Testis (tissue), 2 donors: ENCODE measurements at regions not wholly inside any gene's neighbourhood (a gene's known extent, or its start where the extent isn't known, plus 50 kb on each side); places are given as distances from the start of the nearest gene placed in this dataset.

Source experiments
- DNase-seq: peaks from one replicate; pipeline ENCODE4 v3.0.0-alpha.2; 2019
- H3K27ac ChIP-seq, 2 donors: fragments of 200-600 bp; sonication (generic); one replicate each; pipeline ENCODE4 v1.5.1; 2019
- H3K27me3 ChIP-seq: fragments of 200-600 bp; sonication (generic); one replicate; pipeline ENCODE4 v1.5.1; 2019
- H3K36me3 ChIP-seq: fragments of 200-600 bp; sonication (generic); one replicate; pipeline ENCODE4 v1.5.1; 2017; ENCODE audit warnings: low read depth; ENCODE audit errors: missing control alignments
- H3K4me1 ChIP-seq: fragments of 200-600 bp; sonication (generic); one replicate; pipeline ENCODE4 v1.5.1; 2019
- H3K4me3 ChIP-seq, 2 donors: fragments of 200-600 bp; sonication (generic); one replicate each; pipeline ENCODE4 v1.5.1; 2017 to 2019
- H3K9me3 ChIP-seq: fragments of 200-600 bp; sonication (generic); one replicate; pipeline ENCODE4 v1.5.1; 2017
- POLR2A ChIP-seq: fragments of 450-650 bp; IDR thresholded peaks from one replicate; pipeline ENCODE4 v1.6.1; 2017; ENCODE audit warnings: antibody characterized with exemption, mild to moderate bottlenecking, moderate library complexity
- WGBS, 2 donors: methylation state at CpG; one replicate each; pipeline ENCODE4 v1.1.5; 2018; 5-methylcytosine and 5-hydroxymethylcytosine counted together
- intact Hi-C: fragments of 100-400 bp; cut with DNase I; formaldehyde crosslinking; loops from one replicate; pipeline ENCODE4 v1.15.1; 2023; ENCODE audit warnings: low total_unique reads
- TF ChIP-seq, protein P1 (sequence below), 3 experiments: fragments of 450-650 bp in 2 of 3; fragments of 200-600 bp in 1 of 3; sonication (generic) in 1 of 3; IDR thresholded peaks; one replicate each; pipeline ENCODE4 v1.5.1; 2016 to 2019; ENCODE audit warnings: antibody characterized with exemption in 3 of 3, mild to moderate bottlenecking in 2 of 3, moderate library complexity in 1 of 3

- TF ChIP-seq, protein P1, sequence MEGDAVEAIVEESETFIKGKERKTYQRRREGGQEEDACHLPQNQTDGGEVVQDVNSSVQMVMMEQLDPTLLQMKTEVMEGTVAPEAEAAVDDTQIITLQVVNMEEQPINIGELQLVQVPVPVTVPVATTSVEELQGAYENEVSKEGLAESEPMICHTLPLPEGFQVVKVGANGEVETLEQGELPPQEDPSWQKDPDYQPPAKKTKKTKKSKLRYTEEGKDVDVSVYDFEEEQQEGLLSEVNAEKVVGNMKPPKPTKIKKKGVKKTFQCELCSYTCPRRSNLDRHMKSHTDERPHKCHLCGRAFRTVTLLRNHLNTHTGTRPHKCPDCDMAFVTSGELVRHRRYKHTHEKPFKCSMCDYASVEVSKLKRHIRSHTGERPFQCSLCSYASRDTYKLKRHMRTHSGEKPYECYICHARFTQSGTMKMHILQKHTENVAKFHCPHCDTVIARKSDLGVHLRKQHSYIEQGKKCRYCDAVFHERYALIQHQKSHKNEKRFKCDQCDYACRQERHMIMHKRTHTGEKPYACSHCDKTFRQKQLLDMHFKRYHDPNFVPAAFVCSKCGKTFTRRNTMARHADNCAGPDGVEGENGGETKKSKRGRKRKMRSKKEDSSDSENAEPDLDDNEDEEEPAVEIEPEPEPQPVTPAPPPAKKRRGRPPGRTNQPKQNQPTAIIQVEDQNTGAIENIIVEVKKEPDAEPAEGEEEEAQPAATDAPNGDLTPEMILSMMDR (IDR thresholded peaks at IDR 0.05): peak in 1 of 3 experiments; percentile 35
- TF ChIP-seq POLR2A: no peak
- intact Hi-C loops: no loop called here
- Histone ChIP-seq H3K9me3 (no peaks in the 10 kb centered on the region), H3K27ac (no peak overlapping the region), H3K27me3 (no peaks in the 10 kb centered on the region), H3K36me3 (no peaks in the 10 kb centered on the region), H3K4me3 (no peak overlapping the region), H3K4me1 (no peaks in the 10 kb centered on the region)
- peak; percentile 28 for DNase-seq
- WGBS, 2 donors: 47 to 57% methylated on average over 3 of the region's 3 CpGs
These were observed 64.1 kb downstream of the ZNF641 start for GRCh38 chr12:48286665-48287064.

DNA sequence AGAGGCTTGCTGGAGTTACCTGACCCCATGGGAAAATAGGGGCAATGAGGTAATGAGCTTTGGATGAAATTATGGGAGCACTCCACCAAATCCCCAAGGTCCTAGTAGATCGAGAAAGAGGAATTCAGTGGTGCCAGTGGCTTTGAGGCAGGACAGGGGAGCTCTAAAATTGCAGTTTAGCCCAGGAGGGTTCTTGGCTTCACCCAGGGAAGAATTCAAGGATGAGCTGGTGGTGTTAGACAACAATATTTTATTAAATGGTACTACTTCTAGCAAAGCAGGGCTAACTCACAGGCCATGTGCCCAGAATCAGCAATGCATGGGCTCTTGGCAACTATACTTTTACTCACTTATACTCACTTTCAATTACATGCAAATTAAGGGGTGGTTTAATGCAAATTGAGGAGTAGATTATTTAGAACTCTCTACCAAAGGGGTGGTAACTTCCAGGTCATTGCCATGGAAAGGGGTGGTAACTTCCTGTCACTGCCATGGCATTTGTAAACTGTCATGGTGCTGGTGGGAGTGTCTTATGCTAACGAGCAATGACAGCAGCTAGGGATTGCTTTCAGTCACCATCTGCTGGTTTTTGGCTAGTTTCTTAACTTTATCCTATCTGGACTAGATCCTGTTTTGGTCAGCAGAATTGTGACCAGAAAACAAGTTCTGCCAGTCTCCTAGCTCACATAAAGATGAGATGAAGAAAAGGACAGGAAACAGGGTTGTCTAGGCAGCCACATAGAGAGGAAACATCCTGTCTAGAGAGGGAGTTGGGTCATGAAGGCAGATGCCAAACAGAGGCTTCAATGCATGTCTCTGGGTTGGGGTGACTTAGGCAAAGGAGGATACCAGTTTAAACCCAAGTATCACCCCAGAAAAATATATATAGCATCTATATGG lies 64.7 kb downstream of the ZNF641 start:
- Histone ChIP-seq H3K4me1 (no peaks in the 10 kb centered on the region), H3K4me3 (no peak overlapping the region), H3K9me3 (no peaks in the 10 kb centered on the region), H3K36me3 (no peaks in the 10 kb centered on the region), H3K27ac (no peak overlapping the region), H3K27me3 (no peaks in the 10 kb centered on the region)
- TF ChIP-seq, protein P1 (IDR thresholded peaks at IDR 0.05): no peak
- TF ChIP-seq POLR2A: no peak
- 65 to 80% methylated on average over 2 of the region's 2 CpGs for WGBS, 2 donors
- DNase-seq: no peak
- intact Hi-C loops: no loop called here

GRCh38 chr12:48281811-48282210 lies 68.9 kb downstream of the ZNF641 start:
- H3K27me3 ChIP-seq: no peaks in the 10 kb centered on the region
- intact Hi-C loops: no loop called here
- DNase-seq: no peak
- 0 to 30% methylated on average over 1 of the region's 1 CpG for WGBS, 2 donors
- H3K27ac ChIP-seq: no peak overlapping the region
- H3K4me3 ChIP-seq: no peak overlapping the region
- H3K4me1 ChIP-seq: no peaks in the 10 kb centered on the region
- H3K36me3 ChIP-seq: no peaks in the 10 kb centered on the region
- TF ChIP-seq, protein P1 (IDR thresholded peaks at IDR 0.05): no peak
- no peak for TF ChIP-seq POLR2A
- H3K9me3 ChIP-seq: no peaks in the 10 kb centered on the region

- Histone ChIP-seq H3K9me3 (no peaks in the 10 kb centered on the region), H3K4me1 (no peaks in the 10 kb centered on the region), H3K27ac (no peak overlapping the region), H3K27me3 (no peaks in the 10 kb centered on the region), H3K4me3 (no peak overlapping the region), H3K36me3 (no peaks in the 10 kb centered on the region)
- 53 to 54% methylated on average over 5 of the region's 5 CpGs for WGBS, 2 donors
- TF ChIP-seq POLR2A: no peak
- TF ChIP-seq, protein P1 (IDR thresholded peaks at IDR 0.05): no peak
- DNase-seq: no peak
- intact Hi-C loops: no loop called here
These were observed 70.1 kb downstream of the ZNF641 start for GRCh38 chr12:48280572-48280971.

GRCh38 chr12:48279601-48280000 lies 71.1 kb downstream of the ZNF641 start:
- WGBS, 2 donors: 44 to 65% methylated on average over 1 of the region's 1 CpG
- Histone ChIP-seq H3K36me3 (no peaks in the 10 kb centered on the region), H3K4me3 (no peak overlapping the region), H3K4me1 (no peaks in the 10 kb centered on the region), H3K9me3 (no peaks in the 10 kb centered on the region), H3K27ac (peak overlapping the region in 1 of 2 donors; percentile 41), H3K27me3 (no peaks in the 10 kb centered on the region)
- intact Hi-C loops: no loop called here
- DNase-seq: no peak
- TF ChIP-seq, protein P1 (IDR thresholded peaks at IDR 0.05): no peak
- no peak for TF ChIP-seq POLR2A
